Hepatocyte (in vitro differentiated cells): ENCODE measurements at regions not wholly inside any gene's neighbourhood (a gene's known extent, or its start where the extent isn't known, plus 50 kb on each side); places are given as distances from the start of the nearest gene placed in this dataset.

Source experiments
- DNase-seq: peaks from one replicate; pipeline ENCODE4 v3.0.0-alpha.2; 2016; ENCODE audit warnings: low spot score
- H2AFZ ChIP-seq: fragments of 200-600 bp; sonication (generic); 2 replicates; pipeline ENCODE4 v1.6.0; 2016; ENCODE audit warnings: antibody characterized with exemption, mild to moderate bottlenecking
- H3K27ac ChIP-seq: fragments of 200-600 bp; sonication (generic); 2 replicates; pipeline ENCODE4 v1.5.1; 2016; ENCODE audit warnings: mild to moderate bottlenecking
- H3K27me3 ChIP-seq: fragments of 200-600 bp; sonication (generic); 2 replicates; pipeline ENCODE4 v1.6.1; 2016
- H3K36me3 ChIP-seq: fragments of 200-600 bp; sonication (generic); replicated peaks from 2 replicates; pipeline ENCODE4 v1.5.1; 2016; ENCODE audit warnings: low read depth; ENCODE audit not compliant: insufficient read depth
- H3K4me1 ChIP-seq: fragments of 200-600 bp; sonication (generic); 2 replicates; pipeline ENCODE4 v1.5.1; 2016; ENCODE audit warnings: mild to moderate bottlenecking, moderate library complexity; ENCODE audit not compliant: insufficient read depth
- H3K4me2 ChIP-seq: fragments of 200-600 bp; sonication (generic); 2 replicates; pipeline ENCODE4 v1.6.0; 2016
- H3K4me3 ChIP-seq: fragments of 200-600 bp; sonication (generic); 2 replicates; pipeline ENCODE4 v1.5.1; 2016; ENCODE audit warnings: mild to moderate bottlenecking
- H3K79me2 ChIP-seq: fragments of 200-600 bp; sonication (generic); 2 replicates; pipeline ENCODE4 v1.6.0; 2017; ENCODE audit warnings: mild to moderate bottlenecking
- H3K9me2 ChIP-seq: fragments of 200-600 bp; sonication (generic); replicated peaks from 2 replicates; pipeline ENCODE4 v1.6.0; 2017; ENCODE audit warnings: mild to moderate bottlenecking; ENCODE audit not compliant: insufficient read depth
- H3K9me3 ChIP-seq: fragments of 200-600 bp; sonication (generic); 2 replicates; pipeline ENCODE4 v1.5.1; 2016; ENCODE audit warnings: low read depth, mild to moderate bottlenecking
- H4K20me1 ChIP-seq: fragments of 200-600 bp; sonication (generic); 2 replicates; pipeline ENCODE4 v1.6.0; 2016; ENCODE audit warnings: mild to moderate bottlenecking; ENCODE audit not compliant: insufficient read depth, poor library complexity, severe bottlenecking
- EZH2 ChIP-seq: fragments of 200-600 bp; sonication (generic); IDR thresholded peaks from 2 replicates; pipeline ENCODE4 v1.6.1; 2016; ENCODE audit warnings: antibody characterized with exemption, mild to moderate bottlenecking, borderline replicate concordance
- EZH2phosphoT487 ChIP-seq: fragments of 200-600 bp; sonication (generic); IDR thresholded peaks from one replicate; pipeline ENCODE4 v1.6.1; 2018; ENCODE audit warnings: antibody characterized with exemption, mild to moderate bottlenecking, low read depth, moderate library complexity; ENCODE audit not compliant: unreplicated experiment, severe bottlenecking
- WGBS: methylation state at CpG from one replicate; pipeline ENCODE4 v1.1.6; 2016; ENCODE audit warnings: low lambda C conversion rate; ENCODE audit errors: missing lambda C conversion rate; 5-methylcytosine and 5-hydroxymethylcytosine counted together
- TF ChIP-seq, protein P1 (sequence below): fragments of 200-600 bp; sonication (generic); IDR thresholded peaks from 2 replicates; pipeline ENCODE4 v1.5.1; 2016; ENCODE audit warnings: antibody characterized with exemption, mild to moderate bottlenecking; ENCODE audit not compliant: poor library complexity

DNA sequence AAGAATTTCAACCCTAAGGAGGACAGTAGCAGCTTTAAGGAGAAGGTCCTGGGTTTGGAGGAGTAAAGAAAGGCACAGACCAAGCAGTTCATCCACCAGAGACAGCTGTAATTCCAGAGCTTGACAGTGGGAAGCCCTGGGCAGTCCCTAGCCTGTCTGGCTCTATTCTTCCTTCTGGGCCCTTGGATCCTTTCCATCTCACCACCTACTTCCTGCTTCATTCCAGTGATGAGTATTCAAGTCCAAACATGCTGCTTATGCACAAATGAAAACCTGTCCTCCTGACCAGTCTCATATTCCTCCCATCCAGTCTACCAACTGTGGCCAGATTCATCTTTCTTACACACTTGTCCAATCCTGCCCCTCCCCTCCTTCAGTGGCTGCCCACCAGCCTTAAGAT, 171.4 kb downstream of the CNTN3 start:
- Histone ChIP-seq H3K36me3 (no peaks in the 10 kb centered on the region), H2AFZ (no peak overlapping the region), H3K4me2 (no peak overlapping the region), H3K27ac (no peak overlapping the region), H3K4me1 (no peaks in the 10 kb centered on the region), H3K79me2 (no peaks in the 10 kb centered on the region), H3K4me3 (no peak overlapping the region), H3K9me3 (no peaks in the 10 kb centered on the region), H3K9me2 (no peaks in the 10 kb centered on the region), H3K27me3 (no peaks in the 10 kb centered on the region), H4K20me1 (no peaks in the 10 kb centered on the region)
- no peak for DNase-seq
- TF ChIP-seq, protein P1, sequence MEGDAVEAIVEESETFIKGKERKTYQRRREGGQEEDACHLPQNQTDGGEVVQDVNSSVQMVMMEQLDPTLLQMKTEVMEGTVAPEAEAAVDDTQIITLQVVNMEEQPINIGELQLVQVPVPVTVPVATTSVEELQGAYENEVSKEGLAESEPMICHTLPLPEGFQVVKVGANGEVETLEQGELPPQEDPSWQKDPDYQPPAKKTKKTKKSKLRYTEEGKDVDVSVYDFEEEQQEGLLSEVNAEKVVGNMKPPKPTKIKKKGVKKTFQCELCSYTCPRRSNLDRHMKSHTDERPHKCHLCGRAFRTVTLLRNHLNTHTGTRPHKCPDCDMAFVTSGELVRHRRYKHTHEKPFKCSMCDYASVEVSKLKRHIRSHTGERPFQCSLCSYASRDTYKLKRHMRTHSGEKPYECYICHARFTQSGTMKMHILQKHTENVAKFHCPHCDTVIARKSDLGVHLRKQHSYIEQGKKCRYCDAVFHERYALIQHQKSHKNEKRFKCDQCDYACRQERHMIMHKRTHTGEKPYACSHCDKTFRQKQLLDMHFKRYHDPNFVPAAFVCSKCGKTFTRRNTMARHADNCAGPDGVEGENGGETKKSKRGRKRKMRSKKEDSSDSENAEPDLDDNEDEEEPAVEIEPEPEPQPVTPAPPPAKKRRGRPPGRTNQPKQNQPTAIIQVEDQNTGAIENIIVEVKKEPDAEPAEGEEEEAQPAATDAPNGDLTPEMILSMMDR = no peak
- no peak for TF ChIP-seq EZH2phosphoT487

DNA sequence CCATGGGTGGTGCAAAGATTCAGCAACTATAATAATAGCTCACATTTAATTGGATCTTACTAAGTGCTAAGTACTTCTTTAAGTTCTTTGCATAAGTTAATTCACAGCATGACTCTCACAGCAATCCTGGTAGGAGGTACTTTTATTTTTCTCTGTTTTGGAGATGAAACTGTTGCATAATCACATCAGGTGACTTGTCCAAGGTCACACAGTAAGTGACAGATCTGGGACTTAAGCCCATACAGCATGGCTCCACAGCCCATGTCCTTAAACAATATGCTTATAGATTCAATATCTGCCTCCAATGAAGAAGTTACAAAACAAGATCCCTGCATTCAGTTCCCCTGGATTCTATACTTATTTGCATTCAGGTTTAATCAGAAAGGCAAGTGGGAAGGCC, 171.8 kb downstream of the CNTN3 start:
- no peak for DNase-seq
- no peaks in the 10 kb centered on the region for H3K79me2 ChIP-seq
- TF ChIP-seq EZH2phosphoT487 = no peak
- TF ChIP-seq, protein P1 = no peak
- no peak for TF ChIP-seq EZH2
- no peak overlapping the region for H3K4me2 ChIP-seq
- no peaks in the 10 kb centered on the region for H3K9me2 ChIP-seq
- no peaks in the 10 kb centered on the region for H3K9me3 ChIP-seq
- no peaks in the 10 kb centered on the region for H4K20me1 ChIP-seq
- no peaks in the 10 kb centered on the region for H3K4me1 ChIP-seq
- no peak overlapping the region for H3K4me3 ChIP-seq
- no peaks in the 10 kb centered on the region for H3K27me3 ChIP-seq
- H3K36me3 ChIP-seq = no peaks in the 10 kb centered on the region
- H2AFZ ChIP-seq = no peak overlapping the region
- H3K27ac ChIP-seq = no peak overlapping the region

DNA sequence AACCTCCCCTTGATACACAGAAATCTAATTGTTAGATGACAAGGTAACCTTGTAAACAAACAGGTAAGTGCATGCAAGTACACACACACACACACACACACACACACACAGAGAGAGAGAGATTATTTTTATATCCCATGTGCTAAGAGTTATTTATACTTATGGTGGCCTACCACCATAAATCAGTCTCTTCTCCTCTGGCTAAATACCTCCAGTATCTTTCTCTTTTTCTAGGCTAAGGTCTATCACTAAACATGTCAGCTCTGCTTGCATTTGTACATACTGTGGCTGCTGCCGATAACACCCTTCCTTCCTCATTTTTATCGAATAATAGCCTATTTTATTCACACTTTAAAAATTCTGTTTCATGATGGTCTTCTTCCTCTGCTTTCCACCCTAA, 172.4 kb downstream of the CNTN3 start:
- no peaks in the 10 kb centered on the region for H4K20me1 ChIP-seq
- no peaks in the 10 kb centered on the region for H3K79me2 ChIP-seq
- 96% methylated on average over 2 of the region's 2 CpGs for WGBS
- H3K27me3 ChIP-seq = no peaks in the 10 kb centered on the region
- no peak overlapping the region for H3K27ac ChIP-seq
- no peak overlapping the region for H3K4me3 ChIP-seq
- DNase-seq = no peak
- no peak overlapping the region for H3K4me2 ChIP-seq
- H3K9me2 ChIP-seq = no peaks in the 10 kb centered on the region
- no peaks in the 10 kb centered on the region for H3K9me3 ChIP-seq
- H2AFZ ChIP-seq = no peak overlapping the region
- H3K4me1 ChIP-seq = no peaks in the 10 kb centered on the region
- TF ChIP-seq EZH2phosphoT487 (no peak), EZH2 (no peak)
- TF ChIP-seq, protein P1 = no peak
- H3K36me3 ChIP-seq = no peaks in the 10 kb centered on the region

DNA sequence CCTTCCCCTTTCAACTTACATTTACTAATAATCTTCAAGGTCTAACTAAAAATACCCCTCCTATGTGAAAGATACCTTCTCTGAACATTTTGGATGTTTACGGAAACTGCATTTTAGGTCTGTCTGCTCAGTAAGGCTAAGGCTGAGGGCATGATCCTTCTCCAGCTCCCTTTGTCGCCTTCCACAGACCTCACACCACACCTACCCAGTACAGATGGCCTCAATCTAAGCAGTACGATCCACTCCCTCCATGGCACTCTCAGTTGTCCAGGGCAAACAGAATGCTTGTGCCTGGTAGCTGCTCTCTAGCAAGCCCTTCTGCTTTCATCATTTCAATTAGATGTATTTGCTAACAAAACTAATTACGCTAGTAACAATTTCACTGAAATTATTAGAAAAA, 178.3 kb downstream of the CNTN3 start:
- Histone ChIP-seq H3K4me3 (no peak overlapping the region), H3K4me2 (no peak overlapping the region), H3K9me3 (no peaks in the 10 kb centered on the region), H3K27ac (no peak overlapping the region), H3K9me2 (no peaks in the 10 kb centered on the region), H4K20me1 (no peaks in the 10 kb centered on the region), H3K36me3 (no peaks in the 10 kb centered on the region), H3K27me3 (no peaks in the 10 kb centered on the region), H2AFZ (no peak overlapping the region), H3K4me1 (no peaks in the 10 kb centered on the region), H3K79me2 (no peaks in the 10 kb centered on the region)
- DNase-seq = no peak
- TF ChIP-seq, protein P1 = no peak
- TF ChIP-seq EZH2phosphoT487 (no peak), EZH2 (no peak)
- WGBS = 89% methylated on average over 4 of the region's 4 CpGs
